ENCODE measurements at regions not wholly inside any gene's neighbourhood (a gene's known extent, or its start where the extent isn't known, plus 50 kb on each side); places are given as distances from the start of the nearest gene placed in this dataset.
"Not testable (repeated sequence)": the region's sequence is repeated elsewhere in the genome, so short reads cannot be mapped to it uniquely, and the experiment has no call there.

- DNase-seq: no peak
Measured at GRCh38 chr6:165770397-165771082, 107.5 kb upstream of the PDE10A start.

DNA sequence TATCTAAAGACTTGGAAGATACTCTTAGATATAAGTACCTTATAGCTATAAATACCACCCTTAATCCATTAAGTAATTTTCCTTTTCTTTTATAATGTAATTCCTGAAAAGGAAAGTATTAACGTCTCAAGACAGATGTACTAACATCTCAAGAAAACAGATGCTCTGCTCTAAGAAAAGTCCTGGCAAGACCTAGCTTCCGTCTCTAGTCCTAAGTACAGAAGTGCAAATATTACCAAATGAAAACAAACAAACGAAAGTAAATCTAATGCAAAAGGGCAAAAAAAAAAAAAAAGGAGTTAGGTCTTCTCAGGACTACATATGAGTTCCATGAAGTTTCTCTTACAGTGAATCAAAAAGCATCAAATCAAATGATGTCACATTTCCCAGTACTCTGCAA, 106.8 kb upstream of the PDE10A start:
- no peak for DNase-seq

- DNase-seq: no peak
Measured at GRCh38 chr6:165769401-165769800, 106.4 kb upstream of the PDE10A start.

DNA sequence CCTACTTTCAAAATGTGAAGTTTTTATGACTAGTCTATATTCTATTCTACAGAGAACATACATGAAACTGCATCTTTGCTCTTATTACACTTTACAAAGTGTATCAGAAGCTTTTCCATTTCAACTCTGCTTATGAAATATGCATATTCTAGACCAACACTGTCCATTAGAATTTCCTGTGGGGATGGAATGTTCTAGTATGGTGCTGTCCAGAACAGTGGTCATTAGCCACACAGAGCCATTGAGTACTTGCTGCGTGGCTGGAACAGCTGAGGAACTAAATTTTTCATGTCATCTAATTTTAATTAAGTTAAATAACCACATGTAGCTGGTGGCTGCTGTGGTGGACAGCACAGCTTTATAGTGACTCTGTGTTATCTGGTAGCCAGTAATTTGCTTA, 105.9 kb upstream of the PDE10A start:
- DNase-seq: no peak

DNA sequence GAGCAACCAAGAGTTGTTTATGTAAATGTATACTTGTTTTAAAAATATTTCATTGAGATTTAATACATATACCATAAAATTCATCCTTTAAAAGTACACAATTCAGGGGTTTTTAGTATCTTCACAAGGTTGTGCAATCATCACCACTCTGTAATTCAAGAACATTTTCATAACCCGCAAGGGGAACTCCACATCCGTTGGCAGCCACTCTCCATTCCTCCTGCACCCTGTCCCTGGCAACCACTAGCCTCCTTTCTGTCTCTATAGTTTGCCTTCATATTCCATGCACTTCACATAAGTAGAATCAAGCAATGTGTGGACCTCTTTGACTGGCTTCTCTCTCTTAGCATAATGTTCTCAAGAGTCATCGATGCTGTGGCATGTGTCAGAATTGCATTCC, 104.2 kb upstream of the PDE10A start:
- DNase-seq: no peak

DNA sequence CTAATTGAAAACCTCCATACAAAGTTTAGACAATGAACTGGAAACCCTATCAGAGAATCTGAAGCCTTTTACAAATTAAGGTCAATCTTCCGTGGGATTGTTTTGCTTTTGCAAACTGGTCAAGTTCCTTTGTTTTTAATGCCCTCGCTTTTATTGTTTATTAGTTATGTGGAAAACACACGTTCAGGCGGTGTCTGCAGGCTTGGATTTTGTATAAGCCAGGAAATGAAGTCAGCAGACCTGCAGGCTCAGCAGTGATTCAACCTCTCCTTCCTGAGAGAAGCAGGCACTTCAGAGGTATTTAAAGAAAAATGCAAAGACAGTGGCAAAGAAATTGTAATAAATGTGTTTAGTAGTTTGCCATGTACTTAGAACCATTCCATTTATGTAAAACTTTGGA, 103.4 kb upstream of the PDE10A start:
- DNase-seq: no peak

- no peak for DNase-seq
Measured at GRCh38 chr6:165766026-165766425, 103.0 kb upstream of the PDE10A start.

GRCh38 chr6:165765256-165765655, 102.2 kb upstream of the PDE10A start:
- DNase-seq: not testable (repeated sequence)

DNA sequence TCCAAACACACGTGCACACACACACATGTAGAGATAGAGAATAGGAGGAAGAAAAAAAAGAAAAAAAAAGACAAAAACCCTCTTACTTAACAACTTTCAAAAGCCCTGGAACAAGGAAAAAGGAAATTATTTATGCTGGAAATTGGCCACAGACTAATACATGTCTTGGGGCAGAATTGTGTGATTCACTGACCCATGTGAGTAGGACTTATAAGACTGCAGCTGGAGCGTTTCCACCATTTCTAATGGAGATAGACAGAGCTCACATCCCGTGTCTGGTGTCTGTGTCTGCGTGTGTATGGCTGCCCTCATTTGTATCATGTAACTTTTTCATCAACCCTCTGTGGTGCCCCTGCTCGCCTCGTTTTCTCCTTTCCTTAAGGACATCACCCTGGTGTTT, 99.8 kb upstream of the PDE10A start:
- DNase-seq: no peak

DNA sequence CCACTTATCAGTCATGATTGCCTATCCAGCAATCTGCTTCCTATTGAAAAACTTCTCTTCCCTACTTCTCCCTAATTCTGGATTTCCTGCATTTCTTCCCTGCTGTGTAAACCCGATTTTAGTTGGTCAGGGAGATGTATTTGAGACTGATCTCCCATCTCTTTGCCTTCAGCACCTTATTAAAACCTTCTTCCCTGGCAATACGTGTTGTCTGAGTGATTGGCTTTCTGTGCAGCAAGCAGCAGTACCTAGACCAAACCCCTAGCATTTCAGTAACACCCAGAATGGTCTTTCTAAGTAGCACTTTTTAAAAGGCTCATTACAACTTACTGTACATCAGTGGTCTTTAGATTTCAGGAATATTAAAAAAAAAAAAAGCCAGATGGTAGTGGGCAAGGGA, 99.1 kb upstream of the PDE10A start:
- DNase-seq: no peak

DNA sequence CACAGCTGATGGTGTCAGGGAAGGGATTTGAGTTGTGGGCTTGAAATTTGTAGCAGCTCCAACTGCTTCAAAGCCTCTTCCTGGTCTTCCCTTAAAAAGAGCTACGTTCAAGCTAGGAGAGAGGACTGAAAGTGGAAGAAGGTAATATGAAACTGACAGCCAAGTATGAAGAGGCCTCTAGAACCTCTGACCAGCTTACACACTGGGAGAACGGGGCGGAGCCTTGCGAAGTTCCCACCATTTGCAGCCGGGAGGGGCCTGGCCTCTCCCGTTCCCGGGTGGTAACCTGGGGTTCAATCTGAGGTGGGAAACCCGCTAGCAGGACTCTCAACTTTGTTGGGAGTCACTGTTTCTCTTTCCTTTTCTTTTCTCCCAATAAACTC, 97.8 kb upstream of the PDE10A start:
- DNase-seq: no peak

DNA sequence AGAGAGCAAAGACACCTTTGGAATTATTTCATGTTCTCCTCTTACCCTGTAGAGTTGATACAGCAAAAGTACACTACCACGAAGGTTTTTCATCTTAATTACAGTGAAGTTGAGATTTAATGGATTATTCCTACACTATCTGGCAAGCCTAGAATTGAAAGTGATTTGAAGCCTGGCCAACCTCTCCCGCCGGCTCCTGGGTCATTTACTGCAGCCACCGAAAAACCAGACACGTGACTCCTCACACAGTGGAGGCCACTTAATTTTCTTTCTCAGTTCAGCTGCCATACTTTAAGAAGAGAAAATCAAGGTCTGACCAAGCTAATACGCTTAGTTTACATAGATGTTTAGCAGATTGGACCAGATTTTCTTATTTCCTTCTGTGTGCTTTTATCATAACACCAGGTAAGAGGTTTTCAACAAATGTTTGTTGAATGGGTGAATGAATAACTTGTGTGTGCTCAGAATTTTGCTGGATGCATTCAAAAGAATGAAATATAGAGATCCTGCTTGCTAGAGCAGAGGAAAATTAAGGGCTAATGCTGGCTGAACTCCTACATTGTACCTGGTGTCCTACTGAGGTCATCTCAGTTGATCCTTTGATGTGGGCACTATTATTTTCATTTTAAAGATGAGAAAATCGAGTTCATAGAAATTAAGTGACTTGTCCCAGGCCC, 97.2 kb upstream of the PDE10A start:
- no peak for DNase-seq

DNA sequence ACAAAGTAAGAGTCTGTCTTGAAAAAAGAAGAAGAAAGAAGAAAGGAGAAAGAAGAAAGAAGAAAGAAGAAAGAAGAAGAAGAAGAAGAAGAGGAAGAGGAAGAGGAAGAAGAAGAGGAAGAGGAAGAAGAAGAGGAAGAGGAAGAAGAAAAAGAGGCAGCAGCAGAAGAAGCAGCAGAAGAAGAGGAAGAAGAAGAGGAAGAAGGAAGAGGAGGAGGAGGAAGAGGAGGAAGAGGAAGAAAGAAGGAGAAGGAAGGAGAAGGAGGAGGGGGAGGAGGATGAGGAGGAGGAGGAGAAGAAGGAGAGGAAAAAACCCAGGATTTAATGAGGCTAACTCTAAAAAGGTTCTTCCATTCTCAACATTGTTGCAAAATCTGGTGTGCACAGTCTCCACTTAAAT, 95.4 kb upstream of the PDE10A start:
- DNase-seq: no peak

DNA sequence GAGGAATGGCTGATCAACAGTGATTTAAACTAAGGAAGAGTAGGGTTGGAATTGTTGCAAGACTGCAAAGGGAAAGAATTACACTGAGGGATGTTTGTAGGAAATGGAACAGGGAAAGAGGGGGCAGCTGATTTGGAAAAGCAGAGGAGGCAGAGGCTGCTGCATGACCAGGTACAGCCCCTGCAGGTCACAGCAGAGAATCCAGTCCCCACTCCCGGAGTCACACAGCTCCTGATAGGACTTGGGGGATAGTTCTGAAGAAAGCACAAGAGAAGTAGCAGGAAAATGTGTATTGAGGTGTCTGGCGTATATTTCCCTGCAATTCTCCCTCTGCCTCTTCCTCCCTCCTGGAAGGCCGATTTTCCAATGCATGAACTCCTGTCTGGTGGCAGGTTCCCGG, 92.5 kb upstream of the PDE10A start:
- DNase-seq: no peak

- no peak for DNase-seq
Measured at GRCh38 chr6:165753506-165753905, 90.5 kb upstream of the PDE10A start.

GRCh38 chr6:165752451-165752850, 89.4 kb upstream of the PDE10A start:
- DNase-seq: no peak

DNA sequence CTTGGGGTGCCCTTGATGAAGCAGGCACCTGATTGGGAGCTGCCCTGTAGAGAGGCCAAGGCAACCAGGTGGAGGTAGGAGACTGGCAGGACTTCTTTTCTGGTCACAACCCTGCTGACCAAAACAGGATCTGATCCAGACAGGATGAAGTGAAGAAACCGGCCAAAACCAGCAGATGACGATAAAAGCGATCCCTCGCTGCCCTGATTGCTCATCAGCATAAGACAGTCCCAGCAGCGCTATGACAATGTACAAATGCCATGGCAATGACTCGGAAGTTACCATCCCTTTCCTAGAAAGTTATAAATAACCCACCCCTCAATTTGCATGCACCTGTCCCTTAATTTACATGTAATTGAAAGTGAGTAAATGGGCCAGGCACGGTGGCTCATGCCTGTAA, 88.4 kb upstream of the PDE10A start:
- DNase-seq: no peak

DNA sequence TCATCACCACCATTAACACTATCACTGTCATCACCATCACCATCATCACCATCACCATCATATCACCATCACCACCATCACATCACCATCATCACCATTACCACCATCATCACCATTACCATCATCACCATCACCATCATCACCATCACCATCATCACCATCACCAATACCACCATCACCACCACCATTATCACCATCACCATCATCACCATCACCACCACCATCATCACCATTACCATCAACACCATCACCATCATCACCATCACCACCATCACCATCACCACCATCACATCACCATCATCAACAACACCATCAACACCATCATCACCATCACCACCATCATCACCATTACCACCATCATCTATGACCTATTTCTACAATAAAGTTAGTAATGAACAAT, 86.1 kb upstream of the PDE10A start:
- no peak for DNase-seq

DNA sequence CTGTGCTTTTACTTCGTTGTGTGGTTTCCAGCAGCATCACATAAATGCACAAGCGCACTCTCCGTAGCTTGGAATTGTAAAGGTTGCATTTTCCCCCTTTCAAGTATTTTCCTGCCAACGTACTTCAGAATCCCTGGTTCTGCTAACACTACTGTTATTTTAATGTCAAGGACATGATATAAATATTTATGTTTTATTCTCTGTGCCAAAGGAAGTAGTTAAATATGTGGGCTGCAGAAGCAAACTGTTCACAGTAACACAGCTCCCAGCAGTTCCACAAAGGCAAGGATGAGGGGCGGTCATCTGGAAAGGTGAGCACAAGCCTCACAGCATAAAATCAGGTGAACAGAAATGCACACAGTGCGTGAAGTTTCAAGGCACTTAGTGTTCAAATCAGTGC, 85.3 kb upstream of the PDE10A start:
- DNase-seq: no peak

DNA sequence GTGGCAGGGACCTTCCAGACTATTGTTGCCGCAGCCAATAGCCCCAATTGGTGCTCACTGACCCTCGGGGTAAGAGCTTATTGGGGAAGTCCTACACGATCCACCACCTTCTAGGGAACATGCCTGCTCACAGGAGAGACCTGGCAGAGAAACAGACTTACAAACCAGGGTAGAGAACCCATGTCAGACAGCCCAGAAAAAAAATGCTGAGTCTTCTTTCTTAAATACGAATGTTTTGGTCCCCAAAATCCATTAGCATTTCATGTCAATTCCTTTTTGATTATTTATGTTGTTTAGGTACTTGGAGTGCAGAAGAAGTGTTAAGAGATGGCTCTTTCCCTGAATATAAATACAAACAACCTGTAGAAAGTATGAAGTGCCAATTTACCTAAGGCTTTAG, 84.9 kb upstream of the PDE10A start:
- DNase-seq: no peak

DNA sequence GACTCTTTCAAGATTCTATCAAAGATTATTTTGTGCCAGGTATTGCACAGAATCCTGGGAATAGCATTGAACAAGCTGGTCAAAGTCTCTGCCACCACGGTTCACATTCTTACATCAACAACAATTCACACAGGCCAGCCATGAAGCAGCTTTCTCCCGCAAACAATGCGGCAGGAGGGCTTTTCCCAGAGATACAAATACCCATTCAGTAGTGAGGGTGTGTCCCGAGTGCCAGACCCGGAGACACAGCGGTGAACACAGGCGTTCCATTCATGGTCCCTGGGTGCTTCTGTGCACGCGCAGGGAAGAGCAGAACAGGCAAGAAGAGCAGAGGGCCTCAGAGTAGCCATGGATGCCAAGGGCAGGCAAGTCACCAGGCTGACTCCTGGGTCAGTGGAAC, 83.3 kb upstream of the PDE10A start:
- no peak for DNase-seq

DNA sequence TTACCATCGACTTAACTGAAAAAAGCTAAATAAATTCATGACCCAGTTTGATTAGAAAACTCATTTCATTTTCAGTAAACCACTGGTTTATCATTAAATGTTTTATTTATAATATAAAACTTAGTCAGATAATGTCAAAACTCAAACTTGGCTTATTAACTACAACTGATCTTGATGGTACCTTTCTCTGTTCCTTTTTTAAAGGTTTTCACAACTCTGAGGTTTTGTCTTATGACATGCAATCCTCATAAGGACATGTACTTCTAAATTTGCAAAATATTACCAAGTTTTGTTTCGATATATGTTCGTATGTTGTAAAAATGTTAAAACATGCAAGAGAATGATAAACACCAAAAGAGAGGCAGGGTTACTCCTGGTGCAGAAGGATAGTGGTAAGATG, 82.5 kb upstream of the PDE10A start:
- no peak for DNase-seq

- no peak for DNase-seq
Measured at GRCh38 chr6:165744555-165745228, 81.7 kb upstream of the PDE10A start.

GRCh38 chr6:165743366-165743898, 80.4 kb upstream of the PDE10A start:
- no peak for DNase-seq

Data from hematopoietic multipotent progenitor cell treated with erythropoietin and hydrocortisone succinate and interleukin-3 and kit ligand, for 4 days (in vitro differentiated cells).